ENCODE measurements at regions not wholly inside any gene's neighbourhood (a gene's known extent, or its start where the extent isn't known, plus 50 kb on each side); places are given as distances from the start of the nearest gene placed in this dataset.

DNA sequence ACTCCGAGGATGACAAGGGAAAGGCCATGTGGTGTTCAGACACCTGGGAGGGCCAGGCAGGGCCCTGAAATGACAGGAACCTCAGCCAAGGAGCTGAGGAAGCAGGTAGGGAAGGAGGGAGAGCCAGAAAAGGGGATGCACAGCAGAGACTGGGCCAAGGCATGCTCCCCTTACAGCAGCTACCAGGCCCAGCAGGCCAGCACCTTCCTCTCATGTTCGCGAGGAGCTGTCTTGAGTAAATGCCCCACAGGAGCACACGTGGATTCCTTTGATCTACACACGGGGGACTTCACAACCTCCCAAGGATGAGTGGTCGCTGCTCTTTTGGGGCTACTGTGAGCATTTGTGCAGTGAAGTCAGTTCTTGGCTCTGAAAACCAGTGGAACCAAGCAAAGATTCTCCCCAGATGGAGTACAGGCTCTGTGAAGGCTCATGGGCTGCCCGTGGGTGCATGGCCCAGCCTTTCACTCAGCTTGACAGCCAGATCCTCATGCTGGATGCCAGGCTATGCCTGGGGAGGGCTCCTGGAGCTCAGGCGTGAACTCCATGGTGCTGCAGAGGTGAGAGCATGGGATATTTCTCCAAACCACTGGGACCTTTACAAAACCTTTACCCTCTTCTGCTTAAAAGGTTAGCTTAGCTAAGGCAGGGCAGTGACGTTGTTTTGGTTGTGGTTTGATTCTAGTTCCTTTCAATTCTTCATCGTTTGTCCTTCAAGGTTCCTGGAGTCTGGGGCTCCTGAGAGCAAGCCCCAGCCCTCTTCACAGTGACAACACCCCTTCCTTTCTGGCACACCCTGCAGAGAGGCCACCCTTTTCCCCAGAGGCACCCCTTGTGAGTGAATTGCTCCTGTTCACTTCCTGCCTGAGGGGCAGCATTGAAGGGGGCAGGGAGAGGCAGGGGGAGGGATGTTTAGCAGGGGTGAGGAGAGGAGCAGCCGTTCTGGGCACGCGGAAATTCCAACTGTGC lies 74.2 kb upstream of the ZPBP start:
- TF ChIP-seq, protein P1, sequence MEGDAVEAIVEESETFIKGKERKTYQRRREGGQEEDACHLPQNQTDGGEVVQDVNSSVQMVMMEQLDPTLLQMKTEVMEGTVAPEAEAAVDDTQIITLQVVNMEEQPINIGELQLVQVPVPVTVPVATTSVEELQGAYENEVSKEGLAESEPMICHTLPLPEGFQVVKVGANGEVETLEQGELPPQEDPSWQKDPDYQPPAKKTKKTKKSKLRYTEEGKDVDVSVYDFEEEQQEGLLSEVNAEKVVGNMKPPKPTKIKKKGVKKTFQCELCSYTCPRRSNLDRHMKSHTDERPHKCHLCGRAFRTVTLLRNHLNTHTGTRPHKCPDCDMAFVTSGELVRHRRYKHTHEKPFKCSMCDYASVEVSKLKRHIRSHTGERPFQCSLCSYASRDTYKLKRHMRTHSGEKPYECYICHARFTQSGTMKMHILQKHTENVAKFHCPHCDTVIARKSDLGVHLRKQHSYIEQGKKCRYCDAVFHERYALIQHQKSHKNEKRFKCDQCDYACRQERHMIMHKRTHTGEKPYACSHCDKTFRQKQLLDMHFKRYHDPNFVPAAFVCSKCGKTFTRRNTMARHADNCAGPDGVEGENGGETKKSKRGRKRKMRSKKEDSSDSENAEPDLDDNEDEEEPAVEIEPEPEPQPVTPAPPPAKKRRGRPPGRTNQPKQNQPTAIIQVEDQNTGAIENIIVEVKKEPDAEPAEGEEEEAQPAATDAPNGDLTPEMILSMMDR (IDR thresholded peaks at IDR 0.05; ENCODE audit: low read depth, low read length, poor library complexity, severe bottlenecking) = no peak
- TF ChIP-seq EZH2phosphoT487 (IDR thresholded peaks at IDR 0.05; ENCODE audit: borderline replicate concordance, low read length) = no peak
